ENCODE measurements at regions not wholly inside any gene's neighbourhood (a gene's known extent, or its start where the extent isn't known, plus 50 kb on each side); places are given as distances from the start of the nearest gene placed in this dataset.
A peak's percentile ranks its signal among the peaks of the same experiment; 100 is the strongest.

- FAIRE-seq: no peak
Measured at GRCh38 chr12:87782838-87783237, 246.4 kb downstream of the C12orf50 start.

DNA sequence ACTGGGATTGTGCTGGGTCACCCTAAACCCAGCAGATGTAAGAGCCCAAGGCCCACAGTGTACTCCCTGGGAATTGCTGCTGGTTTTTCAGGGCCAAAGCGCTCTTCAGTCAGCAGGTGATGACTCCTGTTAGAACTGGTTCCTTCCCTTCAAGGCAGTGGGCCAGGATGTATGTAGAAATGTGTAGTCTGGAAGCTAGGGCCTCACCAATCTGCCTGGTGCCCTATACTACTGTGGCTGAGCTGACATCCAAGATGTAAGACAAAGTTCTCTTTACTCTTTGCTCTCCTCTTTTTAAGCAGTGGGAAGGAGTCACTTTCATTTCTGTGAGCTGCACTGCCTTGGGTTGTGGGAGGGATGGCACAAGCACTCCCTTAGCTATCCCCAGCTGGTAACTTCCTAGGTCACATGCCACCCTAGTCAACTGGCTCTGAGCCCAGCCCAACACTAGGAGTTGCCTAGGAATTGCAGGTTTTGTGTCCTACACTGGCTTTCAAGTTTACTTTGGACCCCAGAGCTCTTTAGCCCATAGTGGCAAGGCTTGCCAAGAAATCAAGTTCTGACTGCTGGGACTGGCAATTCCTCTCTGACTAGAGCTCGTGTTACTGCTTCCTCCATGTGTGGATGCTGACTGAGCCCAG lies 249.2 kb downstream of the C12orf50 start:
- no peak for FAIRE-seq

DNA sequence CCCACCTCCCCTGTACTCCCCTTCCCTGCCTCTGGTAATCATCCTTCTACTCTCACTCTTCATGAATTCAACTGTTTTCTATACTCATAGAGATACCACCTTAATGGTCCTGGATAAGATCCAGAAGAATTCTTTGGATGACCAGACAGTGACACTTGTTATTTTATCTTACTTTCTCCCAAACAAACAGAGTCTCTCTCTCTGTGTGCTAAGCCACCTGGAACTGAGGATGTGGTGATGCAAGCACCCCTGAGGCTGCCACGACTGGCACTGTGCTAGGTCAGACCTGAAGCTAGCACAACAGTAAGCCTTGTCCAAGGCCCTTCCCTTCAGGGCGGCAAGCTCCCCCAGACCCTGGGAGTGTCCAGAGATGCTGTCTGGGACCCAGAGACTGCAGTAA lies 250.2 kb downstream of the C12orf50 start:
- no peak for FAIRE-seq

- FAIRE-seq: no peak
Measured at GRCh38 chr12:87778065-87778464, 251.1 kb downstream of the C12orf50 start.

DNA sequence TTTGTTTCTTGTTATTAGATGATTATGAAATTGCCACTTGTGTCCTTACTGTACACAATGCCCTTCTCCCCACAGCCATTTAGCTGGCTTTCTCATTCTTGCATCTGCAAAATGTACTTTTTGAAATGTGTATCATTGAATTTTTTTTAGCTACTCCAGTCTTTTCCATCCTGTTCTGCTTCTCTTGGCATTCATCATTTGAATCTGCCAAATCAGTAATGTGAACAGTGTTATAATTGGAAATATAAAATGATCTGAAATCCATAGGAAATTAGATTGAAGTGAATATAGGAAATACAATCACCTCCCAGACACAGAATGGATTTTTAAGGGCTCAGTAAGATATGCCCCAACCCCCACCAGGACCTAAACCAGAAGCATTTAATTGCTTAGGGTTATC lies 253.4 kb downstream of the C12orf50 start:
- FAIRE-seq: no peak

- no peak for FAIRE-seq
Measured at GRCh38 chr12:87775051-87775450, 254.2 kb downstream of the C12orf50 start.

- no peak for FAIRE-seq
Measured at GRCh38 chr12:87772401-87772800, 256.8 kb downstream of the C12orf50 start.

DNA sequence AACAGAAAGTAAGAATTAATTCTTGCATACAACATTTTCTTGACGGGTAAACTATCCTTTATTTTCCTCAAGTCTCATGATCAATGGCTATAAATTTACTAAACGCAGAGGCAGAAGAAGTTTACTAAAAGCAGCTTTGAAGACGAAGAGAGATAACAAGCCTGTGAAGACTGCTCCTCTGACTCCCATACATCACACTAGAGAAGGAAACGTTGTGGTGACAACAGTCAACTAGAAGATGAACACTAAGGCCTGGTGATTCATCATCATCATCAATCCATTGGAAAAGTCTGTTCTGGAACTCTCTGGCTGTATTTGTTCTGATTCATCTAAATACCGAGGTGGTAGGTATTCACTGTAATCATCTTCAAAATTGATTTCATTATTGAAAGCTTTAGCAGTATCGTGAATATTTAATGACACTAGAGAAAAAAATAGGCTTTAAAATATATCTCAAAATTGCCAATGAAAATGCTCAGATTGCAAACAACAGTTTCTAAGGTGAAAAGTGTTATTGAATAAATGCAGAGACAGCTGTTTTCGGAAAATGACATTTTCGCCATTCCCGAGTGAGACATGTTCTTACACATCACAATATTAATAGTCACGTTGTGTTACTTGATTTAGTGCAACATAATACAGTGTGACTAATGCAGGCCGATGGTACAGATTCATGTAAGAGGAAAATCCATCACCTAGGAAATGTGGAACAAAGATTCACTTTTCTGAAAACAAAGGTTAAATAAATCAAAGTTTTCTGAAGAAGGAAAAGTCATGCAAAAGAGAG lies 260.5 kb downstream of the C12orf50 start:
- no peak for FAIRE-seq

- no peak for FAIRE-seq
Measured at GRCh38 chr12:87766044-87766443, 263.2 kb downstream of the C12orf50 start.

GRCh38 chr12:87760943-87761342 lies 268.3 kb downstream of the C12orf50 start:
- no peak for FAIRE-seq

DNA sequence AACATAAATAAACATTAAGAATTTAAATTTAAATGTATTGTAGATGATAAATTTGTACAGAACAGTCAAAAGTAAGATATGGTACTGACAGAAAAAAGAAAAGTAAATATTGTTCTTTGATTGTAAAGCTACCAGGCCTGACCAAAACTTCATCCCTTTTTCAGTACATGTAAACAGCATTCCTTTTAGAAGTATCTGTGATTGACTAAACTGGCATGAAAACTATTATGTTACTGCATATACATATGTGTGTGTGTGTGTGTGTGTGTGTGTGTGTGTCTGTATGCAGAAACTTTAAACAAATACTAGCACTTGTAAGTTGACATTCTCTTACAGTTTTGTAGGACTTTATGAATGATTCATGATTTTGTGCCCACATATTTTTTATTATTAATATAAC lies 270.9 kb downstream of the C12orf50 start:
- FAIRE-seq: peak; percentile 27

DNA sequence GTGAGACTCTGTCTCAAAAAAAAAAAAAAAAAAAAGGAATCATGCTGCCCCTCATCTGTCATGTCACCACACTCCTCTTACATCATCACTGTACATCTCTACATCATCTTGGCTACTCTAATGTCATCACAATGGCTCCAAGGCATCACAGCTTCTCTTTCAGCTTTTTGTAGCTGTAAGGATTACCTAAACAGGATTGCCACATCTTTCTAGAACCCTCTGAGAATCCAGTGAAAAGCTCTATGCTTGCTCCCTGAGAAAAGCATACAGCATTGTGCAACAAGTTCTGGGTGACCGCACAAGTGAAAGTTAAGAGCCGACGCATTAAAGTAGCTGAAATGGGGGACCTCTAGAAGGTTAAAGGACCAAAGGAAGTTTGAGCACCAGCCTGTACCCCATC lies 272.5 kb downstream of the C12orf50 start:
- no peak for FAIRE-seq

- FAIRE-seq: no peak
Measured at GRCh38 chr12:87756111-87756510, 273.1 kb downstream of the C12orf50 start.

- no peak for FAIRE-seq
Measured at GRCh38 chr12:87728931-87729593, 300.1 kb downstream of the C12orf50 start.

DNA sequence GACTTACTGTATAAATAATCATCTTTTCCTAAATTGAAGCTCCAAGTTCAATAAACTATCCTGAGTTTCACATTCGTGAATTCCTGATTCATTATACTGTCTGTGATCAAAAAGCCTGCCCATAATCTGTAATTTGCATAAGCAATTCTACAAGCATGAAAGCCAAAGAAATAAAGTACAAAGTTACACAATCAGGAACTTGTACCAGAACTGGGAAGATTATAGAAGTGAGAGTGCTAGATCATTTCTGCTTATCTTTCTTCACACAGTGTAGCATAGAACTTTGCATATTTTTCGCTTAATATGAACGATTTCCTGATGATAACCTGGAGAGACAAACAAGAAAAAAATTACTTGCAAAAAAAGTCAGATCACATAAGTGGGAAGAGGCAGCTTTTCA lies 308.2 kb downstream of the C12orf50 start:
- FAIRE-seq: no peak

DNA sequence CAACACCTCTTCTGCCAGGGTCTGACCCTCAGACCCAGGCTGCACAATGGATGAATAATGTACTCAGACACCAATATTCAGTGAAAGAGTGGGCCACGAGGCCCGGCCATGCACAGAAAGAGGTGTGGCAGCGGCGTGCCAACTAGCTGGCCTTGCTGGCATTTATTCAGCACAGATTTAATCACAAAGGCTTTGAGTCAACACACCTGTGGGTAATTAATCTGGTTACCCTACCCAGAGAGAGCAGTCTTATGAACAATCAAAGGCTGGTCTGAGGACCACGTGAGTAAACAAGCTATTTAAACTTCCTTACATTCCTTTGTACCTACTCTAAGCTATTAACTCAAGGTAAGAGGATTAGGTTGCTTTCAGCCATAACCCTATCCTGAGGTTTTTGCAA lies 324.8 kb downstream of the C12orf50 start:
- no peak for FAIRE-seq

DNA sequence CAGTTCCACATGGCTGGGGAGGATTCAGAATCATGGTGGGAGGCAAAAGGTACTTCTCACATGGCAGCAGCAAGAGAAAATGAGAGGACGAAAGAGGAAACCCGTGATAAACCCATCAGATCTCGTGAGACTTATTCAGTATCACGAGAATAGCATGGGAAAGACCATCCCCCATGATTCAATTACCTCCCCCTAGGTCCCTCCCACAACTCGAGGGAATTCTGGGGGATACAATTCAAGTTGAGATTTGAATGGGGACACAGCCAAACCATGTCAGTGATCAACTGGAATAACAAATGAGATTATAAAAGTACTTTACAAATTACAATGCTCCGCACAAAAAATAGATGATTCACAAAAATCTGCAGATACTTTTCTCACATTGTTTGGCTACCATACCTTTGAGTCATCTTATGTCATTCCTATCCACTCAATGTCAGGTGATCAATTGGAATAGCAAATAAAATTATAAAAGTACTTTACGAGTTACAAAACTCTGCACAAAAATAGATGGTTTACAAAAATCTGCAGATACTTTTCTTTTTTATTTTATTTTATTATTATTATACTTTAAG lies 338.9 kb downstream of the C12orf50 start:
- FAIRE-seq: no peak

GRCh38 chr12:87689196-87689595 lies 340.0 kb downstream of the C12orf50 start:
- no peak for FAIRE-seq

DNA sequence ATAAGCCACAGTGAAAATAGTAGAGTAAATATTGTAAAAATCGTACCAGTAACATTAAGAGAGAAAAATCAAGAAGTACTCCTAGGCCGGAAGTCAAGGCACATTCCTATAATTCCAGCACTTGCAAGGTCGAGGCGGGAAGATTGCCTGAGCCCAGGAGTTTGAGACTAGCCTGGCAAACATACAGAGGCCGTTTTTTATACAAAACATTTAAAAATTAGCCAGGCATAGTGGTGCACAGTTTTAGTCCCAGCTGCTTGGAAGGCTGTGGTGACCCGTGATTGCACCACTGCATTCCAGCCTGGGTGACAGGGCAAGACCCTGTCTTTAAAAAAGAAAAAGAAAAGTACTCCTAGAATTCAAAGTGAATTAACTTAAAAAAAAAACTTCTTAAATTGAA lies 341.8 kb downstream of the C12orf50 start:
- FAIRE-seq: no peak

DNA sequence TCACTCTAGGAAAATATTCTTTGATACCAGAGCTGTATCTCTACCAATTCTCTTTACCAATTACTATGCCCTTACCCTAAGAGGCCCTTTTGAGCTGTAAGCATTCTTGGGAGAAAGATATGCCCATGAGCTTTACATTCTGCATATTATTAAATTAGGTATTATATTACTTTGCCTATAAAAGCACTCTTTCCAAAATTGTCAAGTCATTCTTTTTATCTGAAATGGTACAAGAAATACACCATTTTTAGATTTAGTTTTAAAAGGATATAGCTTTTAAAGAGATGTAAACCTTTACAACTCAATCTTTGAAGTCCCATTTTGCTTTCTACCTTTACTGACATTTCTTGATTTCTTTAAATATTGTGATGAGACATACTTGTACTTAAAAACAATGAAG lies 343.5 kb downstream of the C12orf50 start:
- FAIRE-seq: no peak

DNA sequence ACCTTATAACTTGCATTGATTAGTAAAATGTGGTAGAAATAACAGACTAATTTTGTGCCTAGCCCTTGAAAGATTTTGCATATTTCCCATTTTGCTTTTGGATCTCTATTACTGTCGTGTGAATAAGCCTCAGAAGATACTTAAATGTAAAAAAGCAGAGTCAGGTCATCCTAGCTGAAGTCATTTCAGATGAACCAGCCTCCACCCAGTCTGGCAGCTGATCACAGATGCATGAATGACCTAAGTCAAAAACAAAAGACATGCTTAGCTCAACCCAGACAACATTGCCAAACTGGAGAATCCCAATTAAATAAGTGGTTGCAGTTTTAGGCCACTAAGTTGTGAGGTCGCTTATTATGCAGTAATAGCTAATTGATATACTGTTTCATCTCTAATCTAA lies 349.9 kb downstream of the C12orf50 start:
- no peak for FAIRE-seq

- FAIRE-seq: no peak
Measured at GRCh38 chr12:87678453-87678852, 350.7 kb downstream of the C12orf50 start.

- FAIRE-seq: no peak
Measured at GRCh38 chr12:87676731-87677130, 352.5 kb downstream of the C12orf50 start.

DNA sequence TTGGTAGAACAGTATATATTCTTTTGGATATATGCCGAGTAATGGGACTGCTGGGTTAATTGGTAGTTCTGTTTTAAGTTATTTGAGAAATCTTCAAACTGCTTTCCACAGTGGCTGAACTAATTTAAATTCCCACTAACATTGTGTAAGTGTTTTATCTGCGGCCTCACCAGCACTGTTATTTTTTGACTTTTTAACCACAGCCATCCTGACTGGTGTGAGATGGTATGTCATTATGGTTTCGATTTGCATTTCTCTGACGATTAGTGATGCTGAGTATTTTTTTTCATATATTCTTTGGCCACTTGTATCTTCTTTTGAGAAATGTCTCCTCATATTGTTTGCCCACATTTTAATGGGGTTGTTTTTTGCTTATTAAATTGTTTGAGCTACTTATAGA lies 357.4 kb downstream of the C12orf50 start:
- no peak for FAIRE-seq

Measured in A204.1 (cell line).